HUES6 (cell line): ENCODE measurements at regions not wholly inside any gene's neighbourhood (a gene's known extent, or its start where the extent isn't known, plus 50 kb on each side); places are given as distances from the start of the nearest gene placed in this dataset.

Experiments used
- H3K27ac ChIP-seq: 2 replicates; pipeline ENCODE4 v1.7.0; 2013; ENCODE audit warnings: low read depth, mild to moderate bottlenecking, low read length, inconsistent platforms
- H3K27me3 ChIP-seq: 2 replicates; pipeline ENCODE4 v1.6.1; 2013; ENCODE audit warnings: low read length; ENCODE audit not compliant: control insufficient read depth, insufficient read depth
- H3K36me3 ChIP-seq: 2 replicates; pipeline ENCODE4 v1.6.1; 2013; ENCODE audit warnings: low read length; ENCODE audit not compliant: control insufficient read depth, insufficient read depth
- H3K4me1 ChIP-seq: 2 replicates; pipeline ENCODE4 v1.6.1; 2013; ENCODE audit warnings: low read length; ENCODE audit not compliant: control insufficient read depth, insufficient read depth
- H3K4me3 ChIP-seq: 2 replicates; pipeline ENCODE4 v1.5.1; 2013; ENCODE audit warnings: low read depth, low read length
- H3K9ac ChIP-seq: one replicate; pipeline ENCODE4 v1.6.1; 2013; ENCODE audit warnings: mild to moderate bottlenecking, low read length
- H3K9me3 ChIP-seq: 2 replicates; pipeline ENCODE4 v1.6.1; 2013; ENCODE audit warnings: low read depth, low read length; ENCODE audit not compliant: control insufficient read depth, insufficient read depth

GRCh38 chr11:116310226-116310625, 462.6 kb downstream of the BUD13 start:
- Histone ChIP-seq H3K4me3 (no peak overlapping the region), H3K36me3 (no peaks in the 10 kb centered on the region), H3K27me3 (no peaks in the 10 kb centered on the region), H3K9ac (no peak overlapping the region), H3K4me1 (peaks cover 13% of the 10 kb centered on the region), H3K27ac (no peak overlapping the region), H3K9me3 (no peaks in the 10 kb centered on the region)

- Histone ChIP-seq H3K36me3 (no peaks in the 10 kb centered on the region), H3K9ac (no peak overlapping the region), H3K4me3 (no peak overlapping the region), H3K4me1 (peaks cover 13% of the 10 kb centered on the region), H3K27ac (no peak overlapping the region), H3K9me3 (no peaks in the 10 kb centered on the region), H3K27me3 (no peaks in the 10 kb centered on the region)
Measured at GRCh38 chr11:116309446-116309845, 463.3 kb downstream of the BUD13 start.

GRCh38 chr11:116302756-116303155, 470.0 kb downstream of the BUD13 start:
- H3K27ac ChIP-seq = no peak overlapping the region
- no peaks in the 10 kb centered on the region for H3K27me3 ChIP-seq
- H3K4me1 ChIP-seq = no peaks in the 10 kb centered on the region
- no peak overlapping the region for H3K4me3 ChIP-seq
- no peaks in the 10 kb centered on the region for H3K9me3 ChIP-seq
- H3K9ac ChIP-seq = no peak overlapping the region
- H3K36me3 ChIP-seq = peaks cover 4% of the 10 kb centered on the region; the same call in 1 of the 2 replicates

GRCh38 chr11:116301141-116301540, 471.6 kb downstream of the BUD13 start:
- H3K27ac ChIP-seq = no peak overlapping the region
- no peaks in the 10 kb centered on the region for H3K9me3 ChIP-seq
- no peaks in the 10 kb centered on the region for H3K27me3 ChIP-seq
- H3K4me1 ChIP-seq = no peaks in the 10 kb centered on the region
- peaks cover 4% of the 10 kb centered on the region; the same call in 1 of the 2 replicates for H3K36me3 ChIP-seq
- no peak overlapping the region for H3K9ac ChIP-seq
- H3K4me3 ChIP-seq = no peak overlapping the region

- Histone ChIP-seq H3K36me3 (peaks cover 4% of the 10 kb centered on the region; the same call in 1 of the 2 replicates), H3K27ac (no peak overlapping the region), H3K4me3 (no peak overlapping the region), H3K9me3 (no peaks in the 10 kb centered on the region), H3K9ac (no peak overlapping the region), H3K4me1 (peaks cover 4% of the 10 kb centered on the region; the same call in 1 of the 2 replicates), H3K27me3 (no peaks in the 10 kb centered on the region)
Measured at GRCh38 chr11:116300232-116300631, 472.6 kb downstream of the BUD13 start.

GRCh38 chr11:116294630-116295029, 478.2 kb downstream of the BUD13 start:
- Histone ChIP-seq H3K36me3 (no peaks in the 10 kb centered on the region), H3K27ac (no peak overlapping the region), H3K4me1 (peaks cover 14% of the 10 kb centered on the region; the same call in 1 of the 2 replicates), H3K27me3 (no peaks in the 10 kb centered on the region), H3K9me3 (peaks cover 10% of the 10 kb centered on the region; the same call in 1 of the 2 replicates), H3K9ac (no peak overlapping the region), H3K4me3 (no peak overlapping the region)

GRCh38 chr11:116287866-116288265, 484.9 kb downstream of the BUD13 start:
- no peaks in the 10 kb centered on the region for H3K27me3 ChIP-seq
- no peak overlapping the region for H3K9ac ChIP-seq
- no peak overlapping the region for H3K27ac ChIP-seq
- no peak overlapping the region for H3K4me3 ChIP-seq
- no peaks in the 10 kb centered on the region for H3K36me3 ChIP-seq
- no peaks in the 10 kb centered on the region for H3K4me1 ChIP-seq
- peaks cover 11% of the 10 kb centered on the region; the same call in 1 of the 2 replicates for H3K9me3 ChIP-seq

GRCh38 chr11:116285026-116285425, 487.8 kb downstream of the BUD13 start:
- no peak overlapping the region for H3K9ac ChIP-seq
- H3K27me3 ChIP-seq = no peaks in the 10 kb centered on the region
- H3K9me3 ChIP-seq = peaks cover 5% of the 10 kb centered on the region; the same call in 1 of the 2 replicates
- H3K27ac ChIP-seq = no peak overlapping the region
- H3K4me1 ChIP-seq = no peaks in the 10 kb centered on the region
- H3K4me3 ChIP-seq = no peak overlapping the region
- H3K36me3 ChIP-seq = no peaks in the 10 kb centered on the region

GRCh38 chr11:116283300-116283699, 489.5 kb downstream of the BUD13 start:
- no peaks in the 10 kb centered on the region for H3K9me3 ChIP-seq
- H3K9ac ChIP-seq = no peak overlapping the region
- no peaks in the 10 kb centered on the region for H3K27me3 ChIP-seq
- no peaks in the 10 kb centered on the region for H3K36me3 ChIP-seq
- no peak overlapping the region for H3K4me3 ChIP-seq
- no peak overlapping the region for H3K27ac ChIP-seq
- H3K4me1 ChIP-seq = no peaks in the 10 kb centered on the region

GRCh38 chr11:116282481-116282880, 490.3 kb downstream of the BUD13 start:
- H3K36me3 ChIP-seq = no peaks in the 10 kb centered on the region
- no peaks in the 10 kb centered on the region for H3K4me1 ChIP-seq
- H3K9me3 ChIP-seq = no peaks in the 10 kb centered on the region
- no peak overlapping the region for H3K9ac ChIP-seq
- H3K27ac ChIP-seq = no peak overlapping the region
- H3K27me3 ChIP-seq = no peaks in the 10 kb centered on the region
- H3K4me3 ChIP-seq = no peak overlapping the region

GRCh38 chr11:116281173-116282160, 491.3 kb downstream of the BUD13 start:
- Histone ChIP-seq H3K27me3 (no peaks in the 10 kb centered on the region), H3K9me3 (no peaks in the 10 kb centered on the region), H3K9ac (no peak overlapping the region), H3K27ac (no peak overlapping the region), H3K36me3 (no peaks in the 10 kb centered on the region), H3K4me3 (no peak overlapping the region), H3K4me1 (no peaks in the 10 kb centered on the region)
